ENCODE measurements at regions not wholly inside any gene's neighbourhood (a gene's known extent, or its start where the extent isn't known, plus 50 kb on each side); places are given as distances from the start of the nearest gene placed in this dataset.
"Not testable (repeated sequence)": the region's sequence is repeated elsewhere in the genome, so short reads cannot be mapped to it uniquely, and the experiment has no call there.

- FAIRE-seq = no peak
Measured at GRCh38 chr2:228401065-228401912, 219.8 kb upstream of the SPHKAP start.

GRCh38 chr2:228387776-228388175 is 206.3 kb upstream of the SPHKAP start:
- FAIRE-seq = no peak

- FAIRE-seq = no peak
Measured at GRCh38 chr2:228378696-228379425, 197.4 kb upstream of the SPHKAP start.

GRCh38 chr2:228378233-228378632 is 196.7 kb upstream of the SPHKAP start:
- FAIRE-seq = no peak

- FAIRE-seq = no peak
Measured at GRCh38 chr2:228377533-228377932, 196.0 kb upstream of the SPHKAP start.

- FAIRE-seq = no peak
Measured at GRCh38 chr2:228374741-228375140, 193.3 kb upstream of the SPHKAP start.

- FAIRE-seq = no peak
Measured at GRCh38 chr2:228373191-228373590, 191.7 kb upstream of the SPHKAP start.

GRCh38 chr2:228372212-228372611 is 190.7 kb upstream of the SPHKAP start:
- no peak for FAIRE-seq

- no peak for FAIRE-seq
Measured at GRCh38 chr2:228369400-228370031, 188.0 kb upstream of the SPHKAP start.

- FAIRE-seq = no peak
Measured at GRCh38 chr2:228367356-228367755, 185.9 kb upstream of the SPHKAP start.

- no peak for FAIRE-seq
Measured at GRCh38 chr2:228359473-228359872, 178.0 kb upstream of the SPHKAP start.

- no peak for FAIRE-seq
Measured at GRCh38 chr2:228355897-228356296, 174.4 kb upstream of the SPHKAP start.

GRCh38 chr2:228352980-228353379 is 171.5 kb upstream of the SPHKAP start:
- not testable (repeated sequence) for FAIRE-seq

GRCh38 chr2:228352048-228352447 is 170.6 kb upstream of the SPHKAP start:
- FAIRE-seq = no peak

GRCh38 chr2:228348516-228349064 is 167.1 kb upstream of the SPHKAP start:
- FAIRE-seq = no peak

- no peak for FAIRE-seq
Measured at GRCh38 chr2:228344531-228344930, 163.0 kb upstream of the SPHKAP start.

GRCh38 chr2:228339525-228339924 is 158.0 kb upstream of the SPHKAP start:
- no peak for FAIRE-seq

- no peak for FAIRE-seq
Measured at GRCh38 chr2:228334180-228334579, 152.7 kb upstream of the SPHKAP start.

- FAIRE-seq = no peak
Measured at GRCh38 chr2:228329282-228329681, 147.8 kb upstream of the SPHKAP start.

GRCh38 chr2:228321015-228321414 is 139.5 kb upstream of the SPHKAP start:
- no peak for FAIRE-seq

GRCh38 chr2:228318218-228318617 is 136.7 kb upstream of the SPHKAP start:
- no peak for FAIRE-seq

- no peak for FAIRE-seq
Measured at GRCh38 chr2:228312172-228312571, 130.7 kb upstream of the SPHKAP start.

GRCh38 chr2:228303960-228304359 is 122.5 kb upstream of the SPHKAP start:
- no peak for FAIRE-seq
